ENCODE measurements at regions not wholly inside any gene's neighbourhood (a gene's known extent, or its start where the extent isn't known, plus 50 kb on each side); places are given as distances from the start of the nearest gene placed in this dataset.

DNA sequence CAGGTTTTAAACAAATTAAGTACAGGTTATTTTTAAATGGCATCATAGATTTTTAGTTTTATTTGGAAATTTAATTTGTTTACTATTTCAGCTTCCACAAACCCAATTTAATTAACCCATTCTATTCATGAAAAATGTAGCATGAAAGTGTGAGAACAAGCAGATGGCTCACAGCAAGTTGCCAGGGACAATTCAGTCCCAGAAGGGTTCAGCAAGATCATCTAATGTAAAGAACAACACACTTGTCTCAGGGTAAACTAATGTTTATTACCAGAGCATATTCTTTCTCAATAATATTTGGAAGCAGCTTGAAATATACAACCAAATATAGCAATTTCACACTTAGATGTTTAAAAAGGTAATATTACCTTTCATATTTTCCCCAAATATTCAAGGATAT is 166.9 kb upstream of the SLC13A1 start:
- no peaks in the 10 kb centered on the region for H3K36me3 ChIP-seq (ENCODE audit: control insufficient read depth, insufficient read depth, low read length)
- H3K4me1 Mint-ChIP-seq, result no peaks in the 10 kb centered on the region

DNA sequence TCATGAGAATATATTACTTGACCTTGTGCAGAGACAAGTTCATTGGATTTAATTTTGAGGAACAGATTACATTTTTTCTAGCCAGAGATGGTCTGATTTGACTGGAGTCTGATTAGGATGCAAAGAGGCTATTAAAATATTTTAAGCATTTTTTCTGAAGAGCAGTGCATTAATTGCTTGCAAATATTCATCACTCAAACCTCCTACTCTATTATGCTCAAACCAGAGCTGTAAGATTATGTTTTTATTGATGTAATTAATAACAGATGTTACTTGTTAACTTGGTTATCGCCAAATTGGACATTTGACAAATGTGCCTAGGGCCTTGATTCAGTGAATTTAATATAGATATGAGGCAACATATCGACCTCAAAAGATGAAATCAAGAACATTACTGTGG is 160.9 kb upstream of the SLC13A1 start:
- Mint-ChIP-seq H3K4me1 (no peaks in the 10 kb centered on the region), H3K36me3 (no peaks in the 10 kb centered on the region), H3K4me3 (no peak overlapping the region), H3K27me3 (no peaks in the 10 kb centered on the region), H3K9me3 (peaks cover 0 to 6% (median 0%) of the 10 kb centered on the region in 7 donors), H3K27ac (no peak overlapping the region)
- Histone ChIP-seq H3K27me3 (ENCODE audit: control insufficient read depth, insufficient read depth, low read length) (no peaks in the 10 kb centered on the region), H3K36me3 (ENCODE audit: control insufficient read depth, insufficient read depth, low read length) (no peaks in the 10 kb centered on the region), H3K27ac (ENCODE audit: insufficient read depth, low read length, poor library complexity, severe bottlenecking) (no peak overlapping the region), H3K4me3 (ENCODE audit: low read depth, low read length) (no peak overlapping the region), H3K4me1 (ENCODE audit: control insufficient read depth, insufficient read depth, low read length, poor library complexity, severe bottlenecking) (no peaks in the 10 kb centered on the region), H3K9me3 (ENCODE audit: control insufficient read depth in 2 of 2, low read length in 2 of 2) (no peaks in the 10 kb centered on the region)
- DNase-seq (no peak), ATAC-seq (ENCODE audit: low read depth in 2 of 2) (no peak)

More for the DNA sequence above, 166.9 kb upstream of the SLC13A1 start:
- no peak for DNase-seq
- Mint-ChIP-seq H3K36me3 (no peaks in the 10 kb centered on the region), H3K9me3 (peaks cover 0 to 2% (median 0%) of the 10 kb centered on the region in 7 donors), H3K27ac (no peak overlapping the region), H3K27me3 (no peaks in the 10 kb centered on the region), H3K4me3 (no peak overlapping the region)
- no peak overlapping the region for H3K27ac ChIP-seq (ENCODE audit: insufficient read depth, low read length, poor library complexity, severe bottlenecking)
- ATAC-seq (ENCODE audit: low read depth in 2 of 2), result no peak
- H3K9me3 ChIP-seq (ENCODE audit: control insufficient read depth in 2 of 2, low read length in 2 of 2), result no peaks in the 10 kb centered on the region
- H3K4me1 ChIP-seq (ENCODE audit: control insufficient read depth, insufficient read depth, low read length, poor library complexity, severe bottlenecking), result no peaks in the 10 kb centered on the region
- no peaks in the 10 kb centered on the region for H3K27me3 ChIP-seq (ENCODE audit: control insufficient read depth, insufficient read depth, low read length)
- no peak overlapping the region for H3K4me3 ChIP-seq (ENCODE audit: low read depth, low read length)

DNA sequence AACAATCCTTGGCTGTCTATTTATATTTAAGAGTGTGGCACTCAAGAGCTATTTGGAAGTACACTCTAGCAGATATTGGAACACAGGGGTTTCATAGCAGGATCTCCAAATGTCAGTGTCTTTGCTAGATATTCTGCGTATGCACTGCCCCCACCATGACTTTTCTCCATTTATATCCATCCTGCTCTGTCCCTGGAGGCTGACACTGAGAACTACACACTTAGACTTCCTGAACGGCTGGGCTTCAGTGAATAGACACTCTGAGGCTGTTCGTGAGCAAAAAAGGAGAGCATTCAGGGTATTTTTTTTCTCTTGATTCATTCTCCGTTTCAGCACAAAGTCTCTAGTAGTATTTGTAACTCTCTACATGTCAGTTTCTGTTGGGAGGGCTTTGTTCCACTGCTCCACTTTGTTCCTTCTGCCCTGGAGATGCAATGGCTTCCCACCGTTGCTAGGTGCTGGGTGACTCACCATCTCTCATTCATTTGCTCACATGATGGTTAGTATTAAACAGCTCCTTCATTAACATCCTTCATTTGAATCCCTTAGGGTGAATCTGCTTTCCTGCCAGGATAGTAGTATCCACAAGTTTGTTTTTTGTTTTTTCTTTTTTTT is 155.9 kb upstream of the SLC13A1 start:
- H3K4me1 Mint-ChIP-seq, result no peaks in the 10 kb centered on the region
- Histone ChIP-seq H3K27me3 (ENCODE audit: control insufficient read depth, insufficient read depth, low read length) (no peaks in the 10 kb centered on the region), H3K4me1 (ENCODE audit: control insufficient read depth, insufficient read depth, low read length, poor library complexity, severe bottlenecking) (no peaks in the 10 kb centered on the region), H3K9me3 (ENCODE audit: control insufficient read depth in 2 of 2, low read length in 2 of 2) (no peaks in the 10 kb centered on the region), H3K36me3 (ENCODE audit: control insufficient read depth, insufficient read depth, low read length) (no peaks in the 10 kb centered on the region), H3K4me3 (ENCODE audit: low read depth, low read length) (no peak overlapping the region), H3K27ac (ENCODE audit: insufficient read depth, low read length, poor library complexity, severe bottlenecking) (no peak overlapping the region)
- H3K9me3 Mint-ChIP-seq, result peaks cover 0 to 8% (median 0%) of the 10 kb centered on the region in 7 donors
- no peak overlapping the region for H3K27ac Mint-ChIP-seq
- DNase-seq, result no peak
- no peaks in the 10 kb centered on the region for H3K36me3 Mint-ChIP-seq
- ATAC-seq (ENCODE audit: low read depth in 2 of 2), result no peak
- H3K27me3 Mint-ChIP-seq, result no peaks in the 10 kb centered on the region
- H3K4me3 Mint-ChIP-seq, result no peak overlapping the region

DNA sequence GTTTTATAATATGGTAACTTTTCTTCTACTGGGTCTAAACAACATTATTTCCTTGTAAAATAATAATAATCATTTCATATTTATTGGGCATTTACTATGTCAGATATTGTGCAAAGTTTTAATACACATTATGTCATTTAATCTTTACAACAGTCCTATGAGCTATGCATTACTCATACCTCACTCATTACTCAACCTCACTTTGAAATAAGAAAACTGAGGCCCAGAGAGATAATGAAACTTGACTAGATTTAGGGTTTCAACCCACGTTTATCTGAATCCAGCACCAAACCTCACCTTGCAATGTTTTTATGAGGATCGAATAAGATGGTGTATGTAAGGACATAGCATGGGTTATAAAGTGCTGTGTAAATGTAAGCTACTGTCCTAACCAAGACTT is 153.2 kb upstream of the SLC13A1 start:
- Mint-ChIP-seq H3K27ac (peak overlapping the region in 1 of 3 donors; percentile 77), H3K36me3 (no peaks in the 10 kb centered on the region), H3K4me1 (no peaks in the 10 kb centered on the region), H3K9me3 (peaks cover 0 to 6% (median 0%) of the 10 kb centered on the region in 7 donors), H3K4me3 (no peak overlapping the region), H3K27me3 (no peaks in the 10 kb centered on the region)
- ATAC-seq (ENCODE audit: low read depth in 2 of 2) (no peak), DNase-seq (no peak)
- H3K36me3 ChIP-seq (ENCODE audit: control insufficient read depth, insufficient read depth, low read length), result no peaks in the 10 kb centered on the region
- H3K27ac ChIP-seq (ENCODE audit: insufficient read depth, low read length, poor library complexity, severe bottlenecking), result no peak overlapping the region
- H3K4me3 ChIP-seq (ENCODE audit: low read depth, low read length), result no peak overlapping the region
- H3K27me3 ChIP-seq (ENCODE audit: control insufficient read depth, insufficient read depth, low read length), result no peaks in the 10 kb centered on the region
- H3K4me1 ChIP-seq (ENCODE audit: control insufficient read depth, insufficient read depth, low read length, poor library complexity, severe bottlenecking), result no peaks in the 10 kb centered on the region
- no peaks in the 10 kb centered on the region for H3K9me3 ChIP-seq (ENCODE audit: control insufficient read depth in 2 of 2, low read length in 2 of 2)

DNA sequence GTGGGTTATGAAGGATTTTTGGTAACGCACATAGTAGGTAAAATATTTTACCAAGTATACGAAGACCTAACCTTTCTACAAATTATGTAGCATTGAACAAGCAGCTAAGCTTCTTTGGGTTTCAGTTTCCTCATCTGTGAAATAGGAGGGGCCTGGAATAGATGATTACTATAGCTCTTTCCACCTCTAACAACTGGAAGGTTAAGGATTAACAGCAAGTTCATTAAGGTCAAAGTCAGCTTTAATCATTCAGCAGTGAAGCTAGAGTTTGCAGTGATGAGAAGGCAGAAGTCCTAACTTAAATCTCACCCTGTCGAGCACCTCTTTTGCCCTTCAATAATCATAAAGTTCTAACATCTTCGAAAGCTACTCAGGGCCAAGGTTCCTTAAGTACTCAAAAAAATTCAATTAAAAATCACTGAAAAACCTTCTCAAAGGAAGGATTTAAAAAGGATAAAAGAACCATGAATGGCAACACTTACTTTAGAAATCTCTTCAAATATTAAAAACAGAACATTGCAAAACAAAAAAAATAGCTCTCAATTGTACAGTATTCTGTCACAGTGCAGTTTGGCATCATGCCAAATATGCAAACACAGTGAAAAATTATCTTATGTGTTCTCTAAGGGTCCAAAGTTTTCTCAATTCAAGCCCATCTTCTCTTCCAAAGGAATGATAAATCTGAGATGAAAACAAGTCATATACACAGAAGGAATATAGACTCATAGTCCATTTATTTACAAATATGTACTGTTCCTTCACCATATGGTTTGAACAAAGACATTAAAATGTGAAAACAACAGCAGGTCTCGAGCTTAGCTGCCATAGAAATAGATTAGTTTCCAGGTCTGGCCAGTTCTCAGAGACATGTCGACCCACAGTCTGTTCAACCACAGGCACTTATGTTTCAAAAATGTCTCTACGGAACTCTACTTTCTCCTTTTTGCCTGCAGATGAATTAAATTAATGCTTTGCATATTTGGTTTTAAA is 152.0 kb upstream of the SLC13A1 start:
- Mint-ChIP-seq H3K9me3 (peaks cover 0 to 6% (median 0%) of the 10 kb centered on the region in 7 donors), H3K4me1 (no peaks in the 10 kb centered on the region), H3K36me3 (no peaks in the 10 kb centered on the region), H3K27ac (no peak overlapping the region), H3K4me3 (no peak overlapping the region), H3K27me3 (no peaks in the 10 kb centered on the region)
- H3K4me3 ChIP-seq (ENCODE audit: low read depth, low read length), result no peak overlapping the region
- no peaks in the 10 kb centered on the region for H3K27me3 ChIP-seq (ENCODE audit: control insufficient read depth, insufficient read depth, low read length)
- no peaks in the 10 kb centered on the region for H3K36me3 ChIP-seq (ENCODE audit: control insufficient read depth, insufficient read depth, low read length)
- no peak overlapping the region for H3K27ac ChIP-seq (ENCODE audit: insufficient read depth, low read length, poor library complexity, severe bottlenecking)
- no peaks in the 10 kb centered on the region for H3K9me3 ChIP-seq (ENCODE audit: control insufficient read depth in 2 of 2, low read length in 2 of 2)
- no peak for ATAC-seq (ENCODE audit: low read depth in 2 of 2)
- DNase-seq, result no peak
- no peaks in the 10 kb centered on the region for H3K4me1 ChIP-seq (ENCODE audit: control insufficient read depth, insufficient read depth, low read length, poor library complexity, severe bottlenecking)

DNA sequence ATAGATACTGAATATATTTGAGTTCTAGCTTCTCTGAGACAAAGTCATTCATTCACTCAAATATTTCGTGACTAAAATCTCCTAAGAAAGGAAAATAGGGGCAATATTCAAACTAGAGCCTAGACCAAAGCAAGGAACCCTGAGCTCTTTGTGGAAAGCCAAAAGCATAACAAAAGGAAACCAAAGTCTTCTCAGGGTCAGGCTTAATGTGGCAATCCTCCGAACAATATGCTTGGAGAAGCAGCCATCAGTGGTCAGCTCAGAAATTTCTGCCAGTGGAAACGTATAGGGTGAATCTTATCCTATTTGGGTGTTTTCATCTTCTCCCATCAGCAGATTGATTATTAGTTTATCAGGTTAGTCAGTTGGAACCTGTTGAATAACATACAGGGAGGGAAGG is 151.3 kb upstream of the SLC13A1 start:
- Mint-ChIP-seq H3K9me3 (peaks cover 0 to 3% (median 0%) of the 10 kb centered on the region in 7 donors), H3K36me3 (no peaks in the 10 kb centered on the region), H3K4me1 (no peaks in the 10 kb centered on the region), H3K27ac (no peak overlapping the region), H3K4me3 (no peak overlapping the region), H3K27me3 (no peaks in the 10 kb centered on the region)
- Histone ChIP-seq H3K9me3 (ENCODE audit: control insufficient read depth in 2 of 2, low read length in 2 of 2) (no peaks in the 10 kb centered on the region), H3K27me3 (ENCODE audit: control insufficient read depth, insufficient read depth, low read length) (no peaks in the 10 kb centered on the region), H3K27ac (ENCODE audit: insufficient read depth, low read length, poor library complexity, severe bottlenecking) (no peak overlapping the region), H3K4me3 (ENCODE audit: low read depth, low read length) (no peak overlapping the region), H3K4me1 (ENCODE audit: control insufficient read depth, insufficient read depth, low read length, poor library complexity, severe bottlenecking) (no peaks in the 10 kb centered on the region), H3K36me3 (ENCODE audit: control insufficient read depth, insufficient read depth, low read length) (no peaks in the 10 kb centered on the region)
- ATAC-seq (ENCODE audit: low read depth in 2 of 2) (no peak), DNase-seq (no peak)

DNA sequence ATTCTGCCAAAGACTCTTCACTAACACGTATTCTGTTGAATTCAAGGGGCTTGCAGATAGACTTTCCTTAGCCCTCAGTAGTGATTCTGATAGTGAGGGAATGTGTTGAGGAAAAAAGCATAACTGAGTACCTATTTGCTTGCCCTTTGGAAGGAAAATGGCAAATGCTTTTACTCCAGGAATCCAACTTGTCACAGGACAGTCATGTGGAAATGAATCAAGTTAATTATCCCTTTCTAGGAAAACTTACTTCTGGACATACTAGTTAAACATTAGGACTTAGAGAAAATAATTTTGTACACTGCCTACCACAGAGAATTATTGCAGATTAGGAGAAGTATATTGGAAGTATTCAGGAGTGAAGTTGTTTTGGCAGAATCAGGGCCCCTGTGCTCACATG is 148.9 kb upstream of the SLC13A1 start:
- H3K36me3 Mint-ChIP-seq, result no peaks in the 10 kb centered on the region
- Histone ChIP-seq H3K4me1 (ENCODE audit: control insufficient read depth, insufficient read depth, low read length, poor library complexity, severe bottlenecking) (no peaks in the 10 kb centered on the region), H3K9me3 (ENCODE audit: control insufficient read depth in 2 of 2, low read length in 2 of 2) (no peaks in the 10 kb centered on the region), H3K27me3 (ENCODE audit: control insufficient read depth, insufficient read depth, low read length) (no peaks in the 10 kb centered on the region), H3K36me3 (ENCODE audit: control insufficient read depth, insufficient read depth, low read length) (no peaks in the 10 kb centered on the region), H3K27ac (ENCODE audit: insufficient read depth, low read length, poor library complexity, severe bottlenecking) (no peak overlapping the region), H3K4me3 (ENCODE audit: low read depth, low read length) (no peak overlapping the region)
- H3K9me3 Mint-ChIP-seq, result peaks cover 0 to 4% (median 0%) of the 10 kb centered on the region in 7 donors
- no peaks in the 10 kb centered on the region for H3K27me3 Mint-ChIP-seq
- no peaks in the 10 kb centered on the region for H3K4me1 Mint-ChIP-seq
- no peak overlapping the region for H3K4me3 Mint-ChIP-seq
- DNase-seq, result no peak
- ATAC-seq (ENCODE audit: low read depth in 2 of 2), result no peak
- no peak overlapping the region for H3K27ac Mint-ChIP-seq
